ENCODE measurements at regions not wholly inside any gene's neighbourhood (a gene's known extent, or its start where the extent isn't known, plus 50 kb on each side); places are given as distances from the start of the nearest gene placed in this dataset.

- TF ChIP-seq CTCF (conservative IDR thresholded peaks at IDR 0.05; ENCODE audit: low read depth, low read length) (no peak), EZH2 (IDR thresholded peaks at IDR 0.05; ENCODE audit: low read length, unreplicated experiment) (no peak)
These were observed 373.6 kb downstream of the PBX1 start for GRCh38 chr1:164932580-164932979.

Measured in PC-3 (cell line).